ENCODE measurements at regions not wholly inside any gene's neighbourhood (a gene's known extent, or its start where the extent isn't known, plus 50 kb on each side); places are given as distances from the start of the nearest gene placed in this dataset.

DNA sequence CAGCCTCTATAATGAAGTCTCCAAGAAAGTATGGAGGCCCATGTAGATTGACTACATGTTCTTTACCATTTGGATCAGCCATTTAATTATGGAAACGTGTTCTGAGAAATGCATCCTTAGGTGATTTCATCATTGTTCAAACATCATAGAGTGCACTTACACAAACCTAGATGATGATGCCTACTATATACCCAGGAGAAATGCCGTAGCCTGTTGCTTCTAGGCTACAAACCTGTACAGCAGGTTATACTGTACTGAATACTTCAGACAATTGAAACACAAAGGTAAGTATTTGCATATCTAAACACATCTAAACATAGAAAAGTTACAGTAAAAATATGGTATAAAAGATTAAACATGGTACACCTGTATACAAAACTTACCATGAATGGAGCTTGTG, 186.5 kb upstream of the FSTL5 start:
- CTCF ChIA-PET, result no interaction called here
- DNase-seq (ENCODE audit: low read depth, low spot score), result no peak
- BruUV-seq (replicated peaks), result no TSS peak
- intact Hi-C loops (cut with micrococcal nuclease; ENCODE audit: unreplicated experiment) (no loop called here), in situ Hi-C loops (cut with HindIII; ENCODE audit: low pct_unique_long_range_greater_than_20kb, low sequenced_read_pairs) (no loop called here)
- Histone ChIP-seq H3K27me3 (ENCODE audit: control insufficient read depth, insufficient read depth, low read length) (no peaks in the 10 kb centered on the region), H3K27ac (ENCODE audit: low read length) (no peak overlapping the region), H3K36me3 (ENCODE audit: control insufficient read depth, insufficient read depth, low read length) (no peaks in the 10 kb centered on the region), H3K4me3 (ENCODE audit: low read depth in 2 of 2, low read length in 2 of 2) (no peak overlapping the region), H3K9me3 (ENCODE audit: control insufficient read depth, insufficient read depth, low read depth, low read length) (no peaks in the 10 kb centered on the region), H3K4me1 (ENCODE audit: control insufficient read depth, insufficient read depth, low read length) (no peaks in the 10 kb centered on the region)
- POLR2A ChIA-PET, result no interaction called here
- TF ChIP-seq, protein P1, sequence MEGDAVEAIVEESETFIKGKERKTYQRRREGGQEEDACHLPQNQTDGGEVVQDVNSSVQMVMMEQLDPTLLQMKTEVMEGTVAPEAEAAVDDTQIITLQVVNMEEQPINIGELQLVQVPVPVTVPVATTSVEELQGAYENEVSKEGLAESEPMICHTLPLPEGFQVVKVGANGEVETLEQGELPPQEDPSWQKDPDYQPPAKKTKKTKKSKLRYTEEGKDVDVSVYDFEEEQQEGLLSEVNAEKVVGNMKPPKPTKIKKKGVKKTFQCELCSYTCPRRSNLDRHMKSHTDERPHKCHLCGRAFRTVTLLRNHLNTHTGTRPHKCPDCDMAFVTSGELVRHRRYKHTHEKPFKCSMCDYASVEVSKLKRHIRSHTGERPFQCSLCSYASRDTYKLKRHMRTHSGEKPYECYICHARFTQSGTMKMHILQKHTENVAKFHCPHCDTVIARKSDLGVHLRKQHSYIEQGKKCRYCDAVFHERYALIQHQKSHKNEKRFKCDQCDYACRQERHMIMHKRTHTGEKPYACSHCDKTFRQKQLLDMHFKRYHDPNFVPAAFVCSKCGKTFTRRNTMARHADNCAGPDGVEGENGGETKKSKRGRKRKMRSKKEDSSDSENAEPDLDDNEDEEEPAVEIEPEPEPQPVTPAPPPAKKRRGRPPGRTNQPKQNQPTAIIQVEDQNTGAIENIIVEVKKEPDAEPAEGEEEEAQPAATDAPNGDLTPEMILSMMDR (IDR thresholded peaks at IDR 0.05), result no peak
- TF ChIP-seq POLR2AphosphoS5 (IDR thresholded peaks at IDR 0.05; ENCODE audit: low read depth, low read length), result no peak
- ATAC-seq, result no peak

DNA sequence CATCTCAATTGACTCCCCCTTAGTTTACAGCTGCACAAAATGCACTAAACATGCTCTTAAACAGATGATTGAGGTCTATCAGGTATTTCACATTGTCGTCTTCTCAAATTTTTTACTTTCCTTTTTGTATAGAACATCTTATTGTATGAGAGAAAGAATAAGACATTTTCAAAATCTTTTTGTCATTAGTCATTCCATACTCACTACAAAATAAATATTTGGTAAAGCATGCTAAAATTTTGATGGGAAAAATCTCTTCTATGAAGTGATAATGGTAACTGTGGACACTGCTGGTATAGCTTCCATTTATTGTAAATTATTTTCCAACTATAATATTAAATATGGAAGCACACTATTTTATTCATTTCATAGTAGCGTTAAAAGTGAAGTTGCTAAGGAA, 185.6 kb upstream of the FSTL5 start:
- ChIA-PET CTCF (no interaction called here), POLR2A (no interaction called here)
- in situ Hi-C loops (cut with HindIII; ENCODE audit: low pct_unique_long_range_greater_than_20kb, low sequenced_read_pairs) (no loop called here), intact Hi-C loops (cut with micrococcal nuclease; ENCODE audit: unreplicated experiment) (no loop called here)
- no peak overlapping the region for H3K4me3 ChIP-seq (ENCODE audit: low read depth in 2 of 2, low read length in 2 of 2)
- H3K9me3 ChIP-seq (ENCODE audit: control insufficient read depth, insufficient read depth, low read depth, low read length), result no peaks in the 10 kb centered on the region
- no TSS peak for BruUV-seq (replicated peaks)
- DNase-seq (ENCODE audit: low read depth, low spot score) (no peak), ATAC-seq (no peak)
- TF ChIP-seq, protein P2, sequence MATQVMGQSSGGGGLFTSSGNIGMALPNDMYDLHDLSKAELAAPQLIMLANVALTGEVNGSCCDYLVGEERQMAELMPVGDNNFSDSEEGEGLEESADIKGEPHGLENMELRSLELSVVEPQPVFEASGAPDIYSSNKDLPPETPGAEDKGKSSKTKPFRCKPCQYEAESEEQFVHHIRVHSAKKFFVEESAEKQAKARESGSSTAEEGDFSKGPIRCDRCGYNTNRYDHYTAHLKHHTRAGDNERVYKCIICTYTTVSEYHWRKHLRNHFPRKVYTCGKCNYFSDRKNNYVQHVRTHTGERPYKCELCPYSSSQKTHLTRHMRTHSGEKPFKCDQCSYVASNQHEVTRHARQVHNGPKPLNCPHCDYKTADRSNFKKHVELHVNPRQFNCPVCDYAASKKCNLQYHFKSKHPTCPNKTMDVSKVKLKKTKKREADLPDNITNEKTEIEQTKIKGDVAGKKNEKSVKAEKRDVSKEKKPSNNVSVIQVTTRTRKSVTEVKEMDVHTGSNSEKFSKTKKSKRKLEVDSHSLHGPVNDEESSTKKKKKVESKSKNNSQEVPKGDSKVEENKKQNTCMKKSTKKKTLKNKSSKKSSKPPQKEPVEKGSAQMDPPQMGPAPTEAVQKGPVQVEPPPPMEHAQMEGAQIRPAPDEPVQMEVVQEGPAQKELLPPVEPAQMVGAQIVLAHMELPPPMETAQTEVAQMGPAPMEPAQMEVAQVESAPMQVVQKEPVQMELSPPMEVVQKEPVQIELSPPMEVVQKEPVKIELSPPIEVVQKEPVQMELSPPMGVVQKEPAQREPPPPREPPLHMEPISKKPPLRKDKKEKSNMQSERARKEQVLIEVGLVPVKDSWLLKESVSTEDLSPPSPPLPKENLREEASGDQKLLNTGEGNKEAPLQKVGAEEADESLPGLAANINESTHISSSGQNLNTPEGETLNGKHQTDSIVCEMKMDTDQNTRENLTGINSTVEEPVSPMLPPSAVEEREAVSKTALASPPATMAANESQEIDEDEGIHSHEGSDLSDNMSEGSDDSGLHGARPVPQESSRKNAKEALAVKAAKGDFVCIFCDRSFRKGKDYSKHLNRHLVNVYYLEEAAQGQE (IDR thresholded peaks at IDR 0.05; ENCODE audit: insufficient read depth in 1 of 2, low read depth in 2 of 2, low read length in 1 of 2), result no peak
- no peak for TF ChIP-seq SIN3A (IDR thresholded peaks at IDR 0.05; ENCODE audit: borderline replicate concordance, insufficient read depth, low read depth, low read length)
- no peak for TF ChIP-seq TCF7L2 (IDR thresholded peaks at IDR 0.05; ENCODE audit: low read depth, low read length)
- TF ChIP-seq POLR2AphosphoS5 (IDR thresholded peaks at IDR 0.05; ENCODE audit: low read depth, low read length), result no peak
- TF ChIP-seq, protein P1 (IDR thresholded peaks at IDR 0.05), result no peak
- no peaks in the 10 kb centered on the region for H3K27me3 ChIP-seq (ENCODE audit: control insufficient read depth, insufficient read depth, low read length)
- no peaks in the 10 kb centered on the region for H3K4me1 ChIP-seq (ENCODE audit: control insufficient read depth, insufficient read depth, low read length)
- no peaks in the 10 kb centered on the region for H3K36me3 ChIP-seq (ENCODE audit: control insufficient read depth, insufficient read depth, low read length)
- H3K27ac ChIP-seq (ENCODE audit: low read length), result no peak overlapping the region

DNA sequence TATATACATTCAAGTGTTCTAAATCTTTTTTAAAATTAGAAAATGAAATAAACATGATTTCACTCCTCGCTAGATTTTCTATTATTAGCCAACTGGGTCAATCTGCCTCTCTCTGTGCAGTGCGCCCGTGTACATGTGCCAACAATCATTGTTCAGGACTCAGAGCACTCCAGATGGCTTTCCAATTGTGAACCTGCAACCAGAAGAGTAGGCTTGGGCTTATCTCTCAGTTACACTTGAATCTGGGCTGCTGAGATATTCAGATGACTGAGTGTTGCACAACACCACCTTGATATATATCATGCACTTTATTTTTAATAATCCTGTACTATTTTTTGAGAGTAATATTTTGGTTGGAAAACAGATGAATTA, 184.0 kb upstream of the FSTL5 start:
- H3K4me1 ChIP-seq (ENCODE audit: control insufficient read depth, insufficient read depth, low read length), result no peaks in the 10 kb centered on the region
- H3K27ac ChIP-seq (ENCODE audit: low read length), result no peak overlapping the region
- no peak overlapping the region for H3K4me3 ChIP-seq (ENCODE audit: low read depth in 2 of 2, low read length in 2 of 2)
- BruUV-seq (replicated peaks), result no TSS peak
- CTCF ChIA-PET, result no interaction called here
- no peaks in the 10 kb centered on the region for H3K36me3 ChIP-seq (ENCODE audit: control insufficient read depth, insufficient read depth, low read length)
- no peak for DNase-seq (ENCODE audit: low read depth, low spot score)
- TF ChIP-seq, protein P2 (IDR thresholded peaks at IDR 0.05; ENCODE audit: insufficient read depth in 1 of 2, low read depth in 2 of 2, low read length in 1 of 2), result no peak
- TF ChIP-seq, protein P1 (IDR thresholded peaks at IDR 0.05), result no peak
- TF ChIP-seq TCF7L2 (IDR thresholded peaks at IDR 0.05; ENCODE audit: low read depth, low read length) (no peak), POLR2AphosphoS5 (IDR thresholded peaks at IDR 0.05; ENCODE audit: low read depth, low read length) (no peak), SIN3A (IDR thresholded peaks at IDR 0.05; ENCODE audit: borderline replicate concordance, insufficient read depth, low read depth, low read length) (no peak)
- ATAC-seq, result no peak
- POLR2A ChIA-PET, result no interaction called here
- no peaks in the 10 kb centered on the region for H3K9me3 ChIP-seq (ENCODE audit: control insufficient read depth, insufficient read depth, low read depth, low read length)
- H3K27me3 ChIP-seq (ENCODE audit: control insufficient read depth, insufficient read depth, low read length), result no peaks in the 10 kb centered on the region
- in situ Hi-C loops (cut with HindIII; ENCODE audit: low pct_unique_long_range_greater_than_20kb, low sequenced_read_pairs) (no loop called here), intact Hi-C loops (cut with micrococcal nuclease; ENCODE audit: unreplicated experiment) (no loop called here)

Data from Panc1 (cell line).